Chondrocyte (in vitro differentiated cells): ENCODE measurements at regions not wholly inside any gene's neighbourhood (a gene's known extent, or its start where the extent isn't known, plus 50 kb on each side); places are given as distances from the start of the nearest gene placed in this dataset.
"Not testable (repeated sequence)": the region's sequence is repeated elsewhere in the genome, so short reads cannot be mapped to it uniquely, and the experiment has no call there.

Experiments used
- DNase-seq: peaks from one replicate; pipeline ENCODE4 v3.0.0; 2021; ENCODE audit warnings: mixed read lengths, low spot score
- H3K27ac Mint-ChIP-seq: one replicate; pipeline ENCODE4 v1.8.0; 2021; ENCODE audit warnings: mild to moderate bottlenecking, moderate library complexity, mixed read lengths; ENCODE audit not compliant: unreplicated experiment
- H3K27me3 Mint-ChIP-seq: 2 replicates; pipeline ENCODE4 v1.8.0; 2021; ENCODE audit warnings: low read depth, mixed read lengths
- H3K36me3 Mint-ChIP-seq: 2 replicates; pipeline ENCODE4 v1.8.0; 2021; ENCODE audit warnings: low read depth, mixed read lengths
- H3K4me1 Mint-ChIP-seq: 2 replicates; pipeline ENCODE4 v1.8.0; 2021; ENCODE audit warnings: low read depth, mild to moderate bottlenecking, mixed read lengths
- H3K4me3 Mint-ChIP-seq: one replicate; pipeline ENCODE4 v1.8.0; 2021; ENCODE audit warnings: mild to moderate bottlenecking, moderate library complexity, mixed read lengths; ENCODE audit not compliant: unreplicated experiment
- H3K9me3 Mint-ChIP-seq: 2 replicates; pipeline ENCODE4 v1.8.0; 2021; ENCODE audit warnings: low read depth, mixed read lengths
- CTCF ChIP-seq: fragments of 200-600 bp; sonication (generic); IDR thresholded peaks from 2 replicates; pipeline ENCODE4 v1.5.0; 2021; ENCODE audit warnings: antibody characterized with exemption, mild to moderate bottlenecking, moderate library complexity

DNA sequence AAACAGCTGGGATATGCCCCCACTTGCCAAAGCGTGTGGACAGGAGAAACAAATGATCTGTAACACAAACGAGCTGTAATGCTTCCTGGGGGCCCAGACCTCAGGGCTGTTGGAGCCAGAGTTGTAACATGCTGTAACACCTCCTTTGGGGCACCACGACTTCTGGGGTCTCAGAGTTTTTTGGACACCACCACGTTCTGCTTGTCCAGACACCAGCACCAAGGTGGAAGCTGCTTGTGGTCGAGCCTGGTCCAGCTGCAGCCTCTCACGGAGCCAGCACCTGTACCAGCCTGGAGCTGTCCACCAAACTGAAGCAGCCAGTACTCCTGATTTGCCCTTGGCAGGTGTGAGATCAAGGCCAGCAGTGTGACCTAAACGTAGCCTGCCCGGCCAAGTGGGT, 879.4 kb downstream of the SLC6A15 start:
- H3K27ac Mint-ChIP-seq: no peak overlapping the region
- H3K36me3 Mint-ChIP-seq: no peaks in the 10 kb centered on the region
- H3K27me3 Mint-ChIP-seq: no peaks in the 10 kb centered on the region
- H3K4me1 Mint-ChIP-seq: no peaks in the 10 kb centered on the region
- no peak for DNase-seq
- TF ChIP-seq CTCF: no peak
- H3K9me3 Mint-ChIP-seq: peaks cover 8% of the 10 kb centered on the region
- no peak overlapping the region for H3K4me3 Mint-ChIP-seq

DNA sequence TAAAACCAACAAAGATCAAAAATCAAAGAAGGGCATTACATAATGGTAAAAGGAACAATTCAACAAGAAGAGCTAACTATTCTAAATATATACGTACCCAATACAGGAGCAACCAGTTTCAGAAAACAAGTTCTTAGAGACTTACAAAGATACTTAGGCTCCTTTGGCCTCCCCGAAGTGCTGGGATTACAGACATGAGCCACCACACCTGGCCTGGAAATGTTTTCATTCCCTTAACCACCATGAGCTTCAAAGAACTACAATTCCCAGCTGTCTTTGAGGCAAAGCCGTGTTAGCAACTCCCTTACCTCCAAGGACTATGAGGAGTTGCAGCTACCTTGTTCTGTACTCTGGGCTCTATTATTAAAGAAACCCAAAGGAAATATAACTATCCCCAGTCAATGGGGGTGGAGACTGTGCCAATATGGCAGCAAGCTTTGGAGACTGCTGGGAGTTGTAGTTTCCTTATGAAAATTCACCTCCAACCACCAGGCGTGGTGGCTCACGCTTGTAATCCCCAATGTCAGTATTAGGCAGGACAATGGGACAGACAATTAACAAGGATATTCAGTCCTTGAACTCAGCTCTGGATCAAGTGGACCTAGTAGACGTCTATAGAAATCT, 893.9 kb downstream of the SLC6A15 start:
- not testable (repeated sequence) for H3K36me3 Mint-ChIP-seq, H3K4me1 Mint-ChIP-seq, DNase-seq, H3K4me3 Mint-ChIP-seq, H3K27ac Mint-ChIP-seq, H3K27me3 Mint-ChIP-seq
- peaks cover 58% of the 10 kb centered on the region for H3K9me3 Mint-ChIP-seq

DNA sequence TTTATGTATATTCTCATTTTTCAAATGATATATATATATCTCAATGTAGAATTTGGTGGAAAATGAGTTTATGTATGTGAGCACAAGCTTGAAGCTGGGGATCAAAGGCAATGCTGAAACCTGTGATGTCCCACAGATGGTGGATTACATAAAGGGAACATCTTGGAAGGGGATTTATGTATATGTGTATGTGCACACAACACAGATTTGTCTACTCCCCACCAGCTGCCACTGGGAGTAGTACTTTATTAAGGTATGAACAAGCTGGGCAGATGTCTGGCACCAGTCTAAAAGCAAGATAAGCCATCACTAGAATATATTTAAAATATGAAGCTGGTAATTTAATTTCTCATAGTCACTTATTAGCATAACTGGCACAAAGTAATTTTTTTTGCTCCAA, 895.6 kb downstream of the SLC6A15 start:
- no peak overlapping the region for H3K4me3 Mint-ChIP-seq
- H3K9me3 Mint-ChIP-seq: peaks cover 62% of the 10 kb centered on the region
- TF ChIP-seq CTCF: no peak
- H3K27me3 Mint-ChIP-seq: no peaks in the 10 kb centered on the region
- no peaks in the 10 kb centered on the region for H3K4me1 Mint-ChIP-seq
- DNase-seq: no peak
- no peak overlapping the region for H3K27ac Mint-ChIP-seq
- peaks cover 2% of the 10 kb centered on the region for H3K36me3 Mint-ChIP-seq

GRCh38 chr12:83997423-83997822, 915.2 kb downstream of the SLC6A15 start:
- peaks cover 15% of the 10 kb centered on the region for H3K9me3 Mint-ChIP-seq
- TF ChIP-seq CTCF: no peak
- no peak overlapping the region for H3K27ac Mint-ChIP-seq
- no peak overlapping the region for H3K4me3 Mint-ChIP-seq
- no peak for DNase-seq
- no peaks in the 10 kb centered on the region for H3K4me1 Mint-ChIP-seq
- no peaks in the 10 kb centered on the region for H3K36me3 Mint-ChIP-seq
- no peaks in the 10 kb centered on the region for H3K27me3 Mint-ChIP-seq

DNA sequence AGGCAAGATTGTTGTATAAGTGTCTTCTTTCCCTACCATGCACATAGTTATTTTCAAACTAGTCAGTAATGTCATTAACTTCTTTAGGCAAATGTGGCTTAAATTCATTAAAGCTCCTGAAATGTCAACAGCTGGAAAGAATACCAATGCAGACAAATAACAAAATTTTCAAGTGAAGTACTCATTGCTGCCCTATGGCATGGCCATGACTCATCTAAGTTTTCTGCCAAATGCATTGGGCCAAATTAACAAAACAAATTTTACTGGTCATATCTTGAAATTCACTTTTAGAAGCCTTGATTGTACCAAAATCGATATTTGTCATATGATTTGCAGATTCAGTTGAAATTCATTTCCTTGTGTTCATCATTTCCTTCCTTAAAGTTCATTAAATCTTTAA, 915.9 kb downstream of the SLC6A15 start:
- Mint-ChIP-seq H3K4me3 (no peak overlapping the region), H3K9me3 (peaks cover 15% of the 10 kb centered on the region), H3K36me3 (no peaks in the 10 kb centered on the region), H3K4me1 (no peaks in the 10 kb centered on the region), H3K27ac (no peak overlapping the region), H3K27me3 (no peaks in the 10 kb centered on the region)
- no peak for DNase-seq
- TF ChIP-seq CTCF: no peak

GRCh38 chr12:83985084-83985483, 927.5 kb downstream of the SLC6A15 start:
- no peak overlapping the region for H3K27ac Mint-ChIP-seq
- no peaks in the 10 kb centered on the region for H3K9me3 Mint-ChIP-seq
- no peak for TF ChIP-seq CTCF
- DNase-seq: no peak
- no peaks in the 10 kb centered on the region for H3K36me3 Mint-ChIP-seq
- no peak overlapping the region for H3K4me3 Mint-ChIP-seq
- no peaks in the 10 kb centered on the region for H3K27me3 Mint-ChIP-seq
- H3K4me1 Mint-ChIP-seq: no peaks in the 10 kb centered on the region
